ENCODE measurements at regions not wholly inside any gene's neighbourhood (a gene's known extent, or its start where the extent isn't known, plus 50 kb on each side); places are given as distances from the start of the nearest gene placed in this dataset.

GRCh38 chr6:67888886-67889681 is 746.0 kb upstream of the ADGRB3 start (continued):
- TF ChIP-seq THRB (CRISPR knock-in tag; conservative IDR thresholded peaks at IDR 0.05) = no peak; the same call in none of the 2 replicates
- no peak for TF ChIP-seq ETS2 (tag; IDR thresholded peaks at IDR 0.05; ENCODE audit: borderline replicate concordance, poor library complexity, severe bottlenecking)
- no peak for TF ChIP-seq STAG1 (CRISPR knock-in tag; IDR thresholded peaks at IDR 0.05; ENCODE audit: borderline replicate concordance)
- TF ChIP-seq NEUROD1 (IDR thresholded peaks at IDR 0.05; ENCODE audit: borderline replicate concordance, low read depth, low read length, partially characterized antibody) = peak; percentile 97
- peak; percentile 93 for TF ChIP-seq MTA2 (IDR thresholded peaks at IDR 0.05; ENCODE audit: low read depth)
- peak; percentile 32; the same call in 1 of the 2 replicates for TF ChIP-seq ZFX (CRISPR knock-in tag; IDR thresholded peaks at IDR 0.05)
- no peak for TF ChIP-seq ZNF407 (IDR thresholded peaks at IDR 0.05; ENCODE audit: low read depth)
- TF ChIP-seq NBN (IDR thresholded peaks at IDR 0.05; ENCODE audit: low read depth) = peak; percentile 88
- no peak; the same call in 1 of the 2 replicates for TF ChIP-seq CREB5 (CRISPR knock-in tag; IDR thresholded peaks at IDR 0.05)
- TF ChIP-seq YY1 (IDR thresholded peaks at IDR 0.05; ENCODE audit: borderline replicate concordance in 1 of 3, control insufficient read depth in 1 of 3, extremely low read depth in 1 of 3, insufficient read depth in 3 of 3, insufficient read length in 1 of 3, insufficient replicate concordance in 2 of 3, low read depth in 1 of 3, low read length in 2 of 3) = peak in 1 of 3 experiments; percentile 39
- 0 out of 2 replicates have a peak, but pooled peaks have one; percentile 58 for TF ChIP-seq ZNF444 (CRISPR knock-in tag; IDR thresholded peaks at IDR 0.05)
- peak; percentile 61 for TF ChIP-seq C11orf30 (IDR thresholded peaks at IDR 0.05; ENCODE audit: low read depth)
- TF ChIP-seq RHOXF2B (CRISPR knock-in tag; conservative IDR thresholded peaks at IDR 0.05) = peak; percentile 74; the same call in 1 of the 2 replicates
- TF ChIP-seq ZBTB8A (IDR thresholded peaks at IDR 0.05; ENCODE audit: partially characterized antibody) = no peak
- no peak for TF ChIP-seq NFXL1 (CRISPR knock-in tag; IDR thresholded peaks at IDR 0.05)
- TF ChIP-seq CHD1 (IDR thresholded peaks at IDR 0.05; ENCODE audit: low read length) = peak; percentile 90

Data from K562 (cell line).